Stimulated activated effector memory CD8-positive, alpha-beta T cell treated with anti-CD3 and anti-CD28 coated beads, Interleukin-12 subunit alpha, Interleukin-12 subunit beta, amount 100 ng/mL, for 72 hours (primary cell): ENCODE measurements at regions not wholly inside any gene's neighbourhood (a gene's known extent, or its start where the extent isn't known, plus 50 kb on each side); places are given as distances from the start of the nearest gene placed in this dataset.
"Not testable (repeated sequence)": the region's sequence is repeated elsewhere in the genome, so short reads cannot be mapped to it uniquely, and the experiment has no call there.

Source experiments
- ATAC-seq: fragments of 150-1000 bp; cut with Tn5 transposase; 2 replicates; pipeline ENCODE4 v1.10.0; 2021
- DNase-seq, 2 donors: peaks; one replicate each; pipeline ENCODE4 v3.0.0; 2021 to 2022; ENCODE audit warnings: low spot score in 2 of 2
- H3K27ac Mint-ChIP-seq: one replicate; pipeline ENCODE4 v1.8.0; 2022; ENCODE audit warnings: mild to moderate bottlenecking, mixed read lengths
- H3K36me3 Mint-ChIP-seq: one replicate; pipeline ENCODE4 v1.8.0; 2022; ENCODE audit warnings: mild to moderate bottlenecking, mixed read lengths
- H3K4me1 Mint-ChIP-seq: one replicate; pipeline ENCODE4 v1.8.0; 2022; ENCODE audit warnings: mixed read lengths
- H3K4me3 Mint-ChIP-seq: one replicate; pipeline ENCODE4 v1.8.0; 2022; ENCODE audit warnings: mild to moderate bottlenecking, mixed read lengths
- H3K9me3 Mint-ChIP-seq: one replicate; pipeline ENCODE4 v1.8.0; 2022; ENCODE audit warnings: mixed read lengths

GRCh38 chrY:7588176-7588575, 676.6 kb upstream of the AMELY start:
- ATAC-seq, DNase-seq, H3K9me3 Mint-ChIP-seq, H3K36me3 Mint-ChIP-seq, H3K4me3 Mint-ChIP-seq, H3K27ac Mint-ChIP-seq, H3K4me1 Mint-ChIP-seq: not testable (repeated sequence)

DNA sequence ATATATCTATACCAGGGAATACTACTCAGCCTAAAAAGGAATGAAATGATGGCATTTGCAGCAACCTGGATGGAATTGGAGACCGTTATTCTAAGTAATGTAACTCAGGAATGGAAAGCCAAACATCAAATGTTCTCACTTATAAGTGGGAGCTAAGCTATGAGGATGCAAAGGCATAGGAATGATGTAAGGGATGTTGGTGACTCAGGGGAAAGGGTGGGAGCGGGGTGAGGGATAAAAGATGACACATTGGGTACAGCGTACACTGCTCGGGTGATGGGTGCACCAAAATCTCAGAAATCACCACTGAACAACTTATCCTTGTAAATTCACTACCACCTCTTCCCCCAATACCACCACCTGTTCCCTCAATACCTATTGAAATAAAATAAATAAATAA, 651.0 kb upstream of the AMELY start:
- Mint-ChIP-seq H3K9me3 (peaks cover 5% of the 10 kb centered on the region), H3K4me1 (no peaks in the 10 kb centered on the region), H3K4me3 (no peak overlapping the region), H3K27ac (no peak overlapping the region), H3K36me3 (no peaks in the 10 kb centered on the region)
- ATAC-seq = no peak
- DNase-seq = no peak

- peaks cover 5% of the 10 kb centered on the region for H3K9me3 Mint-ChIP-seq
- ATAC-seq = no peak
- H3K4me3 Mint-ChIP-seq = no peak overlapping the region
- no peaks in the 10 kb centered on the region for H3K36me3 Mint-ChIP-seq
- DNase-seq = no peak
- no peak overlapping the region for H3K27ac Mint-ChIP-seq
- no peaks in the 10 kb centered on the region for H3K4me1 Mint-ChIP-seq
Measured at GRCh38 chrY:7557675-7558074, 646.1 kb upstream of the AMELY start.

DNA sequence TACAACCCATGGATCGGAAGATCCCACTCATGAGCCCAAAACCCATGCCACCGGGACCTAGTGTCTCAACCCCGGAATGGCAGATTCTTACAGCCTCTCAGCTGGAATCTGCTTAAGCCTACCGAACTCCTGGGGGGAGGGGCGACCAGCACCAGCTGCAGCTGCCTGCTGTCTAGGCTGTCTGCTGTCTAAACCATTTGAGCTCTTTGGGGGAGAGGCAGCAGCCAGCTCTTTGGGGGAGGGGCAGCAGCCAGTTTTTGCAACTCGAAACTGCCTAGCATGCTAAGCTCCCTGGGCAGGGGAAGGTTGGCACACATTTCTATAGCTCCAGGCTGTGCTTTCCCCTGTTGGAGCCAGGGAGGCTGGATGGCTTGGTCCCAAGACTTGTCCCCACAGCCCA, 643.5 kb upstream of the AMELY start:
- DNase-seq = no peak
- no peaks in the 10 kb centered on the region for H3K36me3 Mint-ChIP-seq
- no peak overlapping the region for H3K4me3 Mint-ChIP-seq
- peaks cover 5% of the 10 kb centered on the region for H3K9me3 Mint-ChIP-seq
- no peak for ATAC-seq
- H3K27ac Mint-ChIP-seq = no peak overlapping the region
- no peaks in the 10 kb centered on the region for H3K4me1 Mint-ChIP-seq

DNA sequence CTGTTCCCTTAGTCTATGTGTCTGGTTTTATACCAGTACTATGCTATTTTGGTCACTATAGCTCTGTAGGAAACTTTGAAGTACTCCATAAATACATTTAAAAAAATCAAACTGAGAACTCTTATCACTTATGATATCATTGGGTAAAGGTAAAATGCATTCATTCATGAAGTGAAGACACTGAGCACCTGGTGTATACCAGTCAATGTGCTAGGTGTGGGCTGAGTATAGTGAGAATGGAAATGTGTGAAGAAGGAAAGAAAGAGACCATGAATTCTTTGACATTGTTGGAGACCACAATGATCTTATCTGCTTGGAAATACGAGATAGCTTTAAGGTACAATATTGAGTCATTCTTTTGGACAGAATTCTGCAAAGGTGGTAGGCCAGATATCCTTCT, 633.5 kb upstream of the AMELY start:
- Mint-ChIP-seq H3K27ac (no peak overlapping the region), H3K4me1 (no peaks in the 10 kb centered on the region), H3K4me3 (no peak overlapping the region), H3K36me3 (no peaks in the 10 kb centered on the region), H3K9me3 (no peaks in the 10 kb centered on the region)
- ATAC-seq (no peak), DNase-seq (no peak)

DNA sequence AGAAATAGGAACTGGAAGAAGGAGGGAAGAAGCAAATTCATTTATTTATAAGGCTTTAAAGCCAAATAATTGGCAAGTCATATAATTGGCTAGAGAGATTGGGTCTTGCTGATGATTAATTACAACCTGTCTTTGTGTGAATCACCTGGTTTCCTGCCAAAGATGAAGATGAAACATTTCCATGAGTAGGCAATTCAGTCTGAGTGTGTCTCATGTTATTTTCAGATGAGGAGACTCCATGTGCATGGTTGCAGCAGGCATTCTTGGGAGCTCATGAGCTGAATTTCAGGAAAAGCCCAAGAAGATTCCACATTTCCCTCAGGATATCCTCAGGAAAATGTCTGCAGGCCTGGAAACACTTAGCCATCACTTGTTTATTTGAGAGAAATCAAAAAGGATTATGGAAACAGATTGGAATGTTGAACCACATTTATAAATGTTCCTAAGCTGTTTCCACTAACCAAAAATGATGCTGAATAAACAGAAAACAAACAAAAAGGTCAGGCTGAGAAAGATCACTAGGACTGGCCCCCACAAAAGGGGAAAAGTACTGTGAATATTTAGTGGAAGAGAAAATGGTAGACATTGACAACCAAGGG, 632.7 kb upstream of the AMELY start:
- Mint-ChIP-seq H3K4me3 (no peak overlapping the region), H3K4me1 (no peaks in the 10 kb centered on the region), H3K9me3 (no peaks in the 10 kb centered on the region), H3K27ac (no peak overlapping the region), H3K36me3 (no peaks in the 10 kb centered on the region)
- ATAC-seq (no peak), DNase-seq (no peak)

DNA sequence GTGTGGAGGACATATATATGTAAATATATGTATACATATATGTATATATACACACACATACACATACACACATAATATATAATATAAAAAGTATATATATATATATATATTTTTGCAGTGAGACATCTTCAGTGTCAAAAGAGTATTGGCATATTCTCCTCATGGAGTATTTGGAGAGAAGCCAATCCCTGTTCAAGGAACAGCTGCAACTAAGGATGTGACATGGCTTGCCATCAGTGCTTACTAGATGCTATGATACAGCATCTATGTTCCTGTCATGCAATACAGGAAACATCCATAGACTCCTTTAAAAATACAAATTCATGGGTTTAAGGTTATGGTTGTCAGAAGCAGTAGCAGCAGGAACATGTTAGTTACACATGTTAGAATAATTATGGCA, 632.0 kb upstream of the AMELY start:
- ATAC-seq (no peak), DNase-seq (no peak)
- no peaks in the 10 kb centered on the region for H3K9me3 Mint-ChIP-seq
- H3K4me1 Mint-ChIP-seq = no peaks in the 10 kb centered on the region
- no peak overlapping the region for H3K4me3 Mint-ChIP-seq
- no peaks in the 10 kb centered on the region for H3K36me3 Mint-ChIP-seq
- H3K27ac Mint-ChIP-seq = no peak overlapping the region

DNA sequence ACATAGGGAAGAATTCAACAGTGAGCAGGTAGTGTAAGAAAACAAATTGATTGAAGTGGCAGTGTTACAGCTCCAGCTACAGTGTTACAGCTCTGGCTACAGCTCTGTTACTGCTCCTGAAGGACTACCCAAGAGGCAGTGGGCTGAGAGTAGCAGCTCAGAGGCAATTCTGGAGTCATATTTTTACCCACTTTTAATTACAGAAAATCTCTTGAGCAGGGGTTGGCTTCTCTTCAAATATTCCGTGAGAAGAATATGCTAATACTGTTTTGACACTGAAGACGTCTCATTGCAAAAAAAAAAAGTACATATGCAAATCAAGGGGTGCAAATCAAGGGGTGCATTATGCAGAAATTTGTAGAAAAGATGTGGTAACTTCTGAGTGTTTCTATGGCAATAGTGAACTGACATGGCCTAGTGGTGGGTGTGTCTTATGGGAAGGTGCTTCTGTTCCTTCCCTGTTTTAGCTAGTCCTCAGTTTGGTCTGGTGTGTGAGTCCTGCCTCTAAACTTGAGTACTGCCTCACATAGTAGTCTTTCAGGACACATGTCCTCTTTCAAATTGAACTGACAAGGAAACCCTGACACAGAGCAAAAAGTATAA, 630.8 kb upstream of the AMELY start:
- Mint-ChIP-seq H3K27ac (no peak overlapping the region), H3K4me3 (no peak overlapping the region), H3K36me3 (no peaks in the 10 kb centered on the region), H3K9me3 (no peaks in the 10 kb centered on the region), H3K4me1 (no peaks in the 10 kb centered on the region)
- no peak for ATAC-seq
- no peak for DNase-seq

GRCh38 chrY:7529396-7529795, 617.8 kb upstream of the AMELY start:
- no peak for ATAC-seq
- DNase-seq = no peak
- H3K36me3 Mint-ChIP-seq = no peaks in the 10 kb centered on the region
- H3K27ac Mint-ChIP-seq = no peak overlapping the region
- H3K4me3 Mint-ChIP-seq = no peak overlapping the region
- H3K4me1 Mint-ChIP-seq = no peaks in the 10 kb centered on the region
- H3K9me3 Mint-ChIP-seq = no peaks in the 10 kb centered on the region

DNA sequence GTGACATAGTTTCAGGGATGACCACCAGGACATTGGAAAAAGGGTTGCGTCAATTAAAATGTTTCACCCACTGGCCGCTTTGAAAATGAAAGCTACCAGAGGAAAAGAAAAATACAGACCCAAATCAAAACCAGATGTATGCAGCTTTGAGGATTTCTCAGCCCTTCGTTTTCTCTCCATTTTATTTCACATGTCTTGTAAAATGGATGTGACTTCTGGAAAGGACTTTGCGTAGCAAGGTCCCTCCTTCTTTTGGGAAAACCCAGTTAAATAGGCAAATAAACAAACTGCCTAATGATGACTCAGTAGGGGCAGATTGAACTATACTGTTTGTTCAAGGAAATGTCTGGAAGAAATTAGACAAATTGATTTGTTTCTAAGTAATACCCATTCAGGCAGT, 616.0 kb upstream of the AMELY start:
- not testable (repeated sequence) for H3K4me1 Mint-ChIP-seq, H3K9me3 Mint-ChIP-seq, H3K27ac Mint-ChIP-seq, ATAC-seq, H3K4me3 Mint-ChIP-seq, DNase-seq, H3K36me3 Mint-ChIP-seq

DNA sequence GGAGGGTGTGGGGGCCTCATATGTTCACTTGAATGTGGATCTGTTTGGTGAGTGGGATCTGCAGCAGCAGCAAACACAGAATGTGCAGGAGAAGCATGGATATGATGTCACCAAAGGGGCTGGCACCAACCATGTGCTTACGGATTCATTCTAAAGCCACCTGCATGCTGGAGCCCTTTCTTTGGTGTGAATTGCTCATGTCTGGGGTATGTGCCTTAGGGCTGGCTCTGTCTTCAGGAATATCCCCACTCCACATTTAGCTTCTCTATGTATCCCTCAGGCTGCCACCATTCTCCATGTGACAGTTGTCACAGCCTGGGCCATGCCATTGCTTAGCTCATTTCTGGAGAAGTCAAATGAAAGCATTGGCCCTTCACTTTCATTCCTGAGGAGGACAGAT, 606.8 kb upstream of the AMELY start:
- no peaks in the 10 kb centered on the region for H3K4me1 Mint-ChIP-seq
- no peaks in the 10 kb centered on the region for H3K9me3 Mint-ChIP-seq
- no peak for DNase-seq
- ATAC-seq = no peak
- no peak overlapping the region for H3K27ac Mint-ChIP-seq
- no peaks in the 10 kb centered on the region for H3K36me3 Mint-ChIP-seq
- no peak overlapping the region for H3K4me3 Mint-ChIP-seq

GRCh38 chrY:7516268-7516667, 604.7 kb upstream of the AMELY start:
- DNase-seq (no peak), ATAC-seq (no peak)
- Mint-ChIP-seq H3K36me3 (no peaks in the 10 kb centered on the region), H3K9me3 (no peaks in the 10 kb centered on the region), H3K4me3 (no peak overlapping the region), H3K4me1 (no peaks in the 10 kb centered on the region), H3K27ac (no peak overlapping the region)

- no peak overlapping the region for H3K27ac Mint-ChIP-seq
- H3K4me3 Mint-ChIP-seq = no peak overlapping the region
- DNase-seq (no peak), ATAC-seq (no peak)
- H3K4me1 Mint-ChIP-seq = no peaks in the 10 kb centered on the region
- no peaks in the 10 kb centered on the region for H3K36me3 Mint-ChIP-seq
- no peaks in the 10 kb centered on the region for H3K9me3 Mint-ChIP-seq
Measured at GRCh38 chrY:7515812-7516211, 604.3 kb upstream of the AMELY start.

DNA sequence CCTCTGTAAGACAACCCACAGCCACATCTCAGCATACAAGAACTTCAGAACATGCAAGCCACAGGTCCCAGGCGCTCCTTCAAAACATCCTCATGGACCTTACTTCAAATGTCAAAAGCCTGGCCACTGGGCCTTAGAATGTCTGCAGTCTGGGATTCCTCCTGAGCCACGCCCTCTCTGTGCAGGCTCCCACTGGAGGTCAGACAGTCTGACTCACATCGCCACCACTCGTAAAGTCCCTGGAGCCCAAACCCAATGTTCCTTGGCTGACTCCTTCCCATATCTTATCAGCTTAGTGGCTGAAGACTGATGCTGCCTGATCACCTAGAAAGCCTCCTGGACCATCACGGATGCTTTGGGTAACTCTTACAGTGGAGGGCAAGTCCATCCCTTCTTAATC, 591.3 kb upstream of the AMELY start:
- DNase-seq (no peak), ATAC-seq (no peak)
- H3K4me1 Mint-ChIP-seq = no peaks in the 10 kb centered on the region
- no peak overlapping the region for H3K4me3 Mint-ChIP-seq
- H3K27ac Mint-ChIP-seq = no peak overlapping the region
- peaks cover 9% of the 10 kb centered on the region for H3K9me3 Mint-ChIP-seq
- no peaks in the 10 kb centered on the region for H3K36me3 Mint-ChIP-seq

DNA sequence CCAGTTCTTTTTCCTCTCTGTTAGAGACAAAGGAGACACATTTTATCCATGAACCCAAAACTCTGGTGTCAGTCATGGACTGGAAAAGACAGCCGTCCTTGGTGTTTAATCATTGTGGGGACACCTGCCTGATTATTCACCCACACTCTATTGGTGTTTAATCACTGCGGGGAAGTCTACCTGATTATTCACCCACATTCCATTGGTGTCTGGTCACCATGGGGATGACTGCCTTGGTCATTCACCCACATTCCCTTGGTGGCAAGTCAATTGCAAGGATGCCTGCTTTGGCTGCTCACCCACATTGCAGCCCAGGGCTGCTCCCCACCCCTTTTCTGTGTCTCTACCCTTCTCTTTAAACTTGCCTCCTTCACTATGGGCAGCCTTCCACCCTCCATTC, 589.7 kb upstream of the AMELY start:
- Mint-ChIP-seq H3K4me3 (no peak overlapping the region), H3K36me3 (no peaks in the 10 kb centered on the region), H3K9me3 (peaks cover 9% of the 10 kb centered on the region), H3K4me1 (no peaks in the 10 kb centered on the region), H3K27ac (no peak overlapping the region)
- ATAC-seq = no peak
- no peak for DNase-seq

DNA sequence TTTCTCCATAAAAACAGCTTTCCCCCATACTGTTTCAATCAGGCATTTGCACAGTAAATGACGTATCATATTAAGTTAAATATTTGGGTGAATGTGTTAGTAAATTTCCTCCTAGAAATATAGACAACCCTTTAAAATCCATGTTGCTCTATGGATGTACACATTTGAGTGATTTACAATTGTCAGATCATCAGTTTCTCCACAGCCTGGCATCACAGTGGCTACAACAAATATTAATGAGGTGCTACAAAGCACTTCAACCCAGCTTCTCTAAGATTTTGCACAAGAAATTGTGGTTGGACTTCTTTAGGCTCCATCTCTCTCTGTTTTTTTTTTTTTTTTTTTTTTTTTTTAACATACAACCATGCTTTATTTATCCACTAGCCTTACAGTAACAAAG, 584.4 kb upstream of the AMELY start:
- no peaks in the 10 kb centered on the region for H3K36me3 Mint-ChIP-seq
- ATAC-seq (no peak), DNase-seq (no peak)
- H3K27ac Mint-ChIP-seq = no peak overlapping the region
- no peak overlapping the region for H3K4me3 Mint-ChIP-seq
- H3K9me3 Mint-ChIP-seq = no peaks in the 10 kb centered on the region
- H3K4me1 Mint-ChIP-seq = no peaks in the 10 kb centered on the region
